ENCODE measurements at regions not wholly inside any gene's neighbourhood (a gene's known extent, or its start where the extent isn't known, plus 50 kb on each side); places are given as distances from the start of the nearest gene placed in this dataset.

GRCh38 chr20:23195636-23196035, 109.5 kb upstream of the CD93 start:
- ATAC-seq (ENCODE audit: low read depth) (no peak), DNase-seq (no peak)
- Histone ChIP-seq H2BK5ac (ENCODE audit: low read depth, low read length, poor library complexity, severe bottlenecking) (no peak overlapping the region), H2BK20ac (ENCODE audit: low read depth, low read length) (no peak overlapping the region), H2AK5ac (ENCODE audit: low read depth, low read length) (no peak overlapping the region), H3K27me3 (ENCODE audit: control insufficient read depth, insufficient read depth, low read length) (peaks cover 33% of the 10 kb centered on the region), H3K4me1 (ENCODE audit: control insufficient read depth, insufficient read depth, low read length) (no peaks in the 10 kb centered on the region), H4K5ac (ENCODE audit: low read depth, low read length) (no peak overlapping the region), H2BK15ac (ENCODE audit: low read depth, low read length) (no peak overlapping the region), H3K9me1 (ENCODE audit: insufficient read depth, low read length) (no peaks in the 10 kb centered on the region), H2AFZ (replicated peaks; ENCODE audit: low read length, poor library complexity) (no peak overlapping the region), H3K4me2 (ENCODE audit: low read depth, low read length) (no peak overlapping the region), H2BK120ac (ENCODE audit: low read depth, low read length) (no peak overlapping the region), H4K91ac (ENCODE audit: insufficient read depth, low read depth, low read length) (no peak overlapping the region), H3K4me3 (ENCODE audit: insufficient read depth, low read depth, low read length) (no peak overlapping the region), H3K9me3 (ENCODE audit: control insufficient read depth, insufficient read depth, low read length) (no peaks in the 10 kb centered on the region), H3K14ac (replicated peaks; ENCODE audit: low read depth, low read length) (no peak overlapping the region), H3K18ac (ENCODE audit: low read depth, low read length) (no peak overlapping the region), H3K56ac (ENCODE audit: extremely low read depth, insufficient read depth, low read length) (no peak overlapping the region), H4K20me1 (ENCODE audit: insufficient read depth, low read length) (no peaks in the 10 kb centered on the region), H3K4ac (ENCODE audit: low read depth, low read length) (no peak overlapping the region), H3K23ac (ENCODE audit: low read depth, low read length) (no peak overlapping the region), H4K8ac (ENCODE audit: low read depth in 2 of 2, low read length in 2 of 2) (no peak overlapping the region), H3K27ac (ENCODE audit: insufficient read depth, low read length) (no peak overlapping the region), H2AK9ac (replicated peaks; ENCODE audit: low read depth, low read length, poor library complexity) (no peak overlapping the region), H3K9ac (ENCODE audit: low read depth, low read length) (no peak overlapping the region), H3K36me3 (ENCODE audit: control insufficient read depth, insufficient read depth, low read length) (no peaks in the 10 kb centered on the region), H3K79me1 (ENCODE audit: low read depth in 1 of 2, low read length in 2 of 2) (no peaks in the 10 kb centered on the region)
- in situ Hi-C loops (cut with MboI; ENCODE audit: low sequenced_read_pairs) = loop anchor here (25.0 kb wide), 1 partner anchor 108 kb away; the partner anchor contains the start of gene CD93
- TF ChIP-seq MAFK (IDR thresholded peaks at IDR 0.05; ENCODE audit: low read depth, low read length) (no peak), MXI1 (IDR thresholded peaks at IDR 0.05; ENCODE audit: borderline replicate concordance, low read depth, low read length) (no peak), BHLHE40 (IDR thresholded peaks at IDR 0.05; ENCODE audit: low read depth, low read length) (no peak), ELK1 (IDR thresholded peaks at IDR 0.05; ENCODE audit: borderline replicate concordance, low read depth, low read length) (no peak), RAD21 (IDR thresholded peaks at IDR 0.05; ENCODE audit: low read length) (no peak), RFX5 (IDR thresholded peaks at IDR 0.05; ENCODE audit: low read depth, low read length) (no peak)
- intact Hi-C loops (cut with micrococcal nuclease) = no loop called here
- dilution Hi-C loops (cut with HindIII; ENCODE audit: low sequenced_read_pairs, unreplicated experiment) = no loop called here
- POLR2A ChIA-PET (ENCODE audit: unreplicated experiment) = no interaction called here
- CTCF ChIA-PET = no interaction called here
- BruUV-seq (replicated peaks) = no TSS peak
- WGBS, 2 experiments (ENCODE audit: extremely low coverage in 2 of 2, insufficient read length in 1 of 2) = no CpG with 5 or more reads among the region's 1 CpG
